HG03558 (cell line): ENCODE measurements at regions not wholly inside any gene's neighbourhood (a gene's known extent, or its start where the extent isn't known, plus 50 kb on each side); places are given as distances from the start of the nearest gene placed in this dataset.
"Not testable (repeated sequence)": the region's sequence is repeated elsewhere in the genome, so short reads cannot be mapped to it uniquely, and the experiment has no call there.

Source experiments
- ATAC-seq: cut with Tn5 transposase; IDR thresholded peaks from one replicate; pipeline ENCODE4 v1.9.1; 2021; ENCODE audit warnings: moderate number of reproducible peaks; ENCODE audit not compliant: unreplicated experiment; ENCODE audit errors: extremely low read depth

GRCh38 chr5:133859073-133859472 lies 109.4 kb downstream of the C5orf15 start:
- no peak for ATAC-seq

- ATAC-seq: not testable (repeated sequence)
These were observed 110.7 kb downstream of the C5orf15 start for GRCh38 chr5:133857595-133858313.

- ATAC-seq: no peak
These were observed 113.9 kb downstream of the C5orf15 start for GRCh38 chr5:133854554-133854953.

GRCh38 chr5:133853646-133854365 lies 114.6 kb downstream of the C5orf15 start:
- no peak for ATAC-seq

- no peak for ATAC-seq
These were observed 116.9 kb downstream of the C5orf15 start for GRCh38 chr5:133851521-133851920.

GRCh38 chr5:133850811-133851210 lies 117.6 kb downstream of the C5orf15 start:
- no peak for ATAC-seq

- no peak for ATAC-seq
These were observed 119.3 kb downstream of the C5orf15 start for GRCh38 chr5:133849116-133849515.

- ATAC-seq: no peak
These were observed 120.0 kb downstream of the C5orf15 start for GRCh38 chr5:133848341-133848811.

GRCh38 chr5:133847886-133848285 lies 120.5 kb downstream of the C5orf15 start:
- ATAC-seq: no peak

GRCh38 chr5:133847301-133847700 lies 121.1 kb downstream of the C5orf15 start:
- ATAC-seq: no peak

- ATAC-seq: no peak
These were observed 121.8 kb downstream of the C5orf15 start for GRCh38 chr5:133846478-133847226.

GRCh38 chr5:133845271-133845670 lies 123.2 kb downstream of the C5orf15 start:
- no peak for ATAC-seq

- ATAC-seq: no peak
These were observed 123.6 kb downstream of the C5orf15 start for GRCh38 chr5:133844836-133845235.

GRCh38 chr5:133843911-133844310 lies 124.5 kb downstream of the C5orf15 start:
- no peak for ATAC-seq

GRCh38 chr5:133842846-133843611 lies 125.4 kb downstream of the C5orf15 start:
- no peak for ATAC-seq

- no peak for ATAC-seq
These were observed 126.3 kb downstream of the C5orf15 start for GRCh38 chr5:133841831-133842750.

- ATAC-seq: no peak
These were observed 128.3 kb downstream of the C5orf15 start for GRCh38 chr5:133840168-133840567.

- ATAC-seq: no peak
These were observed 128.7 kb downstream of the C5orf15 start for GRCh38 chr5:133839721-133840120.

GRCh38 chr5:133839090-133839489 lies 129.3 kb downstream of the C5orf15 start:
- no peak for ATAC-seq
